Anterior cingulate cortex (tissue), 58 donors: ENCODE measurements at regions not wholly inside any gene's neighbourhood (a gene's known extent, or its start where the extent isn't known, plus 50 kb on each side); places are given as distances from the start of the nearest gene placed in this dataset.

Experiments
- DNase-seq, 58 donors: peaks; one replicate each; lab custom pipeline; 2025; lab: John Stamatoyannopoulos, UW

- DNase-seq: no peak
Observed at GRCh38 chr2:20150110-20150706, 74.7 kb downstream of the SDC1 start.

GRCh38 chr2:20149703-20150030 is 75.3 kb downstream of the SDC1 start:
- DNase-seq: no peak

GRCh38 chr2:20148923-20149702 is 75.8 kb downstream of the SDC1 start:
- DNase-seq: no peak

- DNase-seq: no peak
Observed at GRCh38 chr2:20148426-20148922, 76.5 kb downstream of the SDC1 start.

- no peak for DNase-seq
Observed at GRCh38 chr2:20147351-20147750, 77.6 kb downstream of the SDC1 start.

- DNase-seq: no peak
Observed at GRCh38 chr2:20146401-20146800, 78.5 kb downstream of the SDC1 start.

GRCh38 chr2:20145497-20146193 is 79.3 kb downstream of the SDC1 start:
- DNase-seq: no peak

- DNase-seq: no peak
Observed at GRCh38 chr2:20144861-20145260, 80.1 kb downstream of the SDC1 start.

GRCh38 chr2:20144196-20144595 is 80.7 kb downstream of the SDC1 start:
- no peak for DNase-seq

GRCh38 chr2:20143263-20143662 is 81.7 kb downstream of the SDC1 start:
- no peak for DNase-seq

- no peak for DNase-seq
Observed at GRCh38 chr2:20141806-20142205, 83.1 kb downstream of the SDC1 start.

GRCh38 chr2:20141056-20141762 is 83.7 kb downstream of the SDC1 start:
- DNase-seq: peak in 5 of 58 donors; percentile 26 to 65 (median 51)

GRCh38 chr2:20140321-20141055 is 84.4 kb downstream of the SDC1 start:
- DNase-seq: no peak

- DNase-seq: no peak
Observed at GRCh38 chr2:20139407-20140172, 85.3 kb downstream of the SDC1 start.

- no peak for DNase-seq
Observed at GRCh38 chr2:20138696-20139095, 86.2 kb downstream of the SDC1 start.

- no peak for DNase-seq
Observed at GRCh38 chr2:20137884-20138283, 86.5 kb upstream of the LAPTM4A start.

GRCh38 chr2:20137131-20137571 is 85.7 kb upstream of the LAPTM4A start:
- no peak for DNase-seq

- DNase-seq: no peak
Observed at GRCh38 chr2:20136149-20136548, 84.7 kb upstream of the LAPTM4A start.

GRCh38 chr2:20135631-20136050 is 84.2 kb upstream of the LAPTM4A start:
- peak in 24 of 58 donors; percentile 3 to 41 (median 17) for DNase-seq
